H1 (cell line): ENCODE measurements at regions not wholly inside any gene's neighbourhood (a gene's known extent, or its start where the extent isn't known, plus 50 kb on each side); places are given as distances from the start of the nearest gene placed in this dataset.

Experiments
- CTCF ChIA-PET: fragments of 300-600 bp; sonication (Branson Sonifier 250); formaldehyde crosslinking; loops from one replicate; lab custom pipeline; 2021; ENCODE audit not compliant: partially characterized antibody; lab: Charles Lee
- POLR2A ChIA-PET: fragments of 300-600 bp; sonication (Branson Sonifier 250); formaldehyde crosslinking; loops from one replicate; lab custom pipeline; 2021; ENCODE audit warnings: inconsistent platforms; ENCODE audit not compliant: partially characterized antibody; lab: Charles Lee
- DNase-seq, 2 experiments: peaks; one replicate each; pipeline versions ENCODE4 v3.0.0 to v3.0.0-alpha.2; 2010 to 2022; ENCODE audit warnings: low spot score in 2 of 2, low read depth in 1 of 2, mixed read lengths in 1 of 2
- FAIRE-seq: peaks from 2 replicates; lab custom pipeline; 2011; peaks lifted over from hg19 to GRCh38; lab: Jason Lieb, UNC
- H2AFZ ChIP-seq: 2 replicates; pipeline ENCODE4 v1.8.1; 2012; ENCODE audit warnings: low read length, inconsistent platforms
- H2AK5ac ChIP-seq: 2 replicates; pipeline ENCODE4 v1.6.1; 2013; ENCODE audit warnings: low read depth, low read length
- H2BK120ac ChIP-seq: replicated peaks from 2 replicates; pipeline ENCODE3; 2013; ENCODE audit warnings: low read depth, low read length, inconsistent platforms
- H2BK12ac ChIP-seq: 2 replicates; pipeline ENCODE4 v1.6.1; 2013; ENCODE audit warnings: low read depth, low read length
- H2BK15ac ChIP-seq: 2 replicates; pipeline ENCODE4 v1.6.1; 2013; ENCODE audit warnings: low read length
- H2BK20ac ChIP-seq: 2 replicates; pipeline ENCODE4 v1.6.1; 2013; ENCODE audit warnings: low read length
- H2BK5ac ChIP-seq: 2 replicates; pipeline ENCODE4 v1.6.1; 2013; ENCODE audit warnings: low read depth, low read length
- H3K14ac ChIP-seq: 2 replicates; pipeline ENCODE4 v1.6.1; 2013; ENCODE audit warnings: inconsistent platforms; ENCODE audit not compliant: insufficient read length
- H3K18ac ChIP-seq: 2 replicates; pipeline ENCODE4 v1.6.1; 2013; ENCODE audit warnings: low read length; ENCODE audit errors: extremely low read depth
- H3K23ac ChIP-seq: 2 replicates; pipeline ENCODE4 v1.6.1; 2013; ENCODE audit warnings: inconsistent platforms; ENCODE audit not compliant: insufficient read length
- H3K23me2 ChIP-seq: 2 replicates; pipeline ENCODE4 v1.6.1; 2013; ENCODE audit warnings: low read depth, low read length
- H3K27ac ChIP-seq: 2 replicates; pipeline ENCODE4 v1.6.1; 2011; ENCODE audit warnings: low read depth, low read length, inconsistent platforms
- H3K27me3 ChIP-seq, 4 experiments: replicated peaks in 1 of 4; 1 replicate in 1 of 4; 2 replicates in 3 of 4; pipeline versions ENCODE4 v1.6.1 to v1.8.1; 2011 to 2013; ENCODE audit warnings: low read length in 3 of 4, mild to moderate bottlenecking in 3 of 4, inconsistent platforms in 2 of 4, mixed read lengths in 2 of 4, moderate library complexity in 1 of 4; ENCODE audit not compliant: control insufficient read depth in 3 of 4, insufficient read depth in 3 of 4; ENCODE audit errors: extremely low read depth in 1 of 4
- H3K36me3 ChIP-seq, 4 experiments: 2 replicates each; pipeline versions ENCODE4 v1.6.1 to v1.8.1; 2011 to 2013; ENCODE audit warnings: mild to moderate bottlenecking in 4 of 4, low read length in 3 of 4, moderate library complexity in 2 of 4, control low read depth in 1 of 4, inconsistent platforms in 1 of 4; ENCODE audit not compliant: insufficient read depth in 4 of 4, control insufficient read depth in 2 of 4
- H3K4ac ChIP-seq: replicated peaks from 2 replicates; pipeline ENCODE3; 2013; ENCODE audit warnings: low read length, low read depth, mixed read lengths, inconsistent platforms; ENCODE audit not compliant: insufficient read length
- H3K4me1 ChIP-seq, 4 experiments: replicated peaks in 1 of 4; 1 replicate in 1 of 4; 2 replicates in 3 of 4; pipeline versions ENCODE4 v1.6.1 to v1.8.1; 2011 to 2013; ENCODE audit warnings: low read length in 3 of 4, inconsistent platforms in 2 of 4, mixed read lengths in 1 of 4; ENCODE audit not compliant: insufficient read depth in 4 of 4, control insufficient read depth in 3 of 4
- H3K4me2 ChIP-seq, 2 experiments: 2 replicates each; pipeline versions ENCODE4 v1.6.1 to v1.8.1; 2011 to 2013; ENCODE audit warnings: low read depth in 2 of 2, low read length in 2 of 2, control low read depth in 1 of 2, inconsistent platforms in 1 of 2, mild to moderate bottlenecking in 1 of 2; ENCODE audit not compliant: insufficient read depth in 1 of 2
- H3K4me3 ChIP-seq, 4 experiments: fragments of 200-600, 300-600 bp in 1 of 4; sonication (generic), shearing (Covaris generic), sonication (Bioruptor Twin) in 1 of 4; 2 replicates each; pipeline versions ENCODE4 v1.5.1 to v1.8.1; 2011 to 2016; ENCODE audit warnings: low read length in 4 of 4, low read depth in 3 of 4, control low read depth in 2 of 4, inconsistent platforms in 2 of 4, mild to moderate bottlenecking in 2 of 4, mixed read lengths in 1 of 4, moderate library complexity in 1 of 4; ENCODE audit not compliant: insufficient read depth in 2 of 4; ENCODE audit errors: extremely low read depth in 1 of 4
- H3K56ac ChIP-seq: replicated peaks from 2 replicates; pipeline ENCODE3; 2013; ENCODE audit warnings: low read depth, mild to moderate bottlenecking, mixed read lengths, low read length, inconsistent platforms; ENCODE audit not compliant: insufficient read length
- H3K79me1 ChIP-seq: 2 replicates; pipeline ENCODE4 v1.6.1; 2013; ENCODE audit warnings: low read depth, low read length, control low read depth
- H3K79me2 ChIP-seq, 2 experiments: 2 replicates each; pipeline versions ENCODE4 v1.6.1 to v1.8.1; 2012 to 2013; ENCODE audit warnings: low read length in 2 of 2, mild to moderate bottlenecking in 2 of 2, inconsistent platforms in 1 of 2; ENCODE audit not compliant: insufficient read depth in 2 of 2, control insufficient read depth in 1 of 2
- H3K9ac ChIP-seq, 4 experiments: replicated peaks in 1 of 4; 1 replicate in 1 of 4; 2 replicates in 3 of 4; pipeline versions ENCODE4 v1.6.1 to v1.8.1; 2011 to 2013; ENCODE audit warnings: low read depth in 3 of 4, low read length in 3 of 4, control low read depth in 2 of 4, mild to moderate bottlenecking in 2 of 4, moderate library complexity in 2 of 4, inconsistent platforms in 1 of 4; ENCODE audit errors: extremely low read depth in 1 of 4
- H3K9me3 ChIP-seq, 2 experiments: 2 replicates each; pipeline versions ENCODE4 v1.6.1 to v1.8.1; 2012 to 2013; ENCODE audit warnings: mild to moderate bottlenecking in 2 of 2, moderate library complexity in 2 of 2, control low read depth in 1 of 2, inconsistent platforms in 1 of 2, low read depth in 1 of 2, low read length in 1 of 2, mixed read lengths in 1 of 2; ENCODE audit not compliant: insufficient read depth in 2 of 2
- H4K20me1 ChIP-seq, 2 experiments: replicated peaks in 1 of 2; 2 replicates each; pipeline versions ENCODE3 to v1.8.1; 2011 to 2013; ENCODE audit warnings: inconsistent platforms in 2 of 2, low read length in 2 of 2, mild to moderate bottlenecking in 1 of 2; ENCODE audit not compliant: insufficient read depth in 2 of 2, control insufficient read depth in 1 of 2
- H4K5ac ChIP-seq: 2 replicates; pipeline ENCODE4 v1.6.1; 2013; ENCODE audit warnings: low read length, low read depth, mixed read lengths, inconsistent platforms; ENCODE audit not compliant: insufficient read length
- H4K8ac ChIP-seq: 2 replicates; pipeline ENCODE4 v1.8.0; 2013; ENCODE audit warnings: mild to moderate bottlenecking, moderate library complexity, low read length, inconsistent platforms; ENCODE audit not compliant: insufficient read depth; ENCODE audit errors: extremely low read depth
- H4K91ac ChIP-seq: replicated peaks from 2 replicates; pipeline ENCODE3; 2013; ENCODE audit warnings: low read length, mixed read lengths, inconsistent platforms; ENCODE audit not compliant: insufficient read length
- EP300 ChIP-seq, 2 experiments: IDR thresholded peaks; 1 replicate in 1 of 2; 2 replicates in 1 of 2; pipeline ENCODE4 v1.6.1; 2011 to 2012; ENCODE audit warnings: low read depth in 2 of 2, low read length in 2 of 2, mild to moderate bottlenecking in 2 of 2, borderline replicate concordance in 1 of 2, inconsistent platforms in 1 of 2, moderate library complexity in 1 of 2
- HDAC6 ChIP-seq: IDR thresholded peaks from one replicate; pipeline ENCODE4 v1.7.1; 2012; ENCODE audit warnings: low read depth, mild to moderate bottlenecking, inconsistent platforms, low read length, moderate library complexity
- JUND ChIP-seq: IDR thresholded peaks from 2 replicates; pipeline ENCODE4 v1.6.1; 2011; ENCODE audit warnings: mild to moderate bottlenecking, improper control_type of control experiment, low read length
- MAFK ChIP-seq: IDR thresholded peaks from 2 replicates; pipeline ENCODE4 v1.6.1; 2012; ENCODE audit warnings: low read depth, mild to moderate bottlenecking, improper control_type of control experiment, low read length
- RFX5 ChIP-seq: IDR thresholded peaks from 2 replicates; pipeline ENCODE4 v1.6.1; 2011; ENCODE audit warnings: low read depth, low read length, improper control_type of control experiment, borderline replicate concordance
- SIX5 ChIP-seq: IDR thresholded peaks from 2 replicates; pipeline ENCODE4 v1.6.1; 2011; ENCODE audit warnings: mild to moderate bottlenecking, low read depth, low read length
- SP4 ChIP-seq: IDR thresholded peaks from 2 replicates; pipeline ENCODE4 v1.6.1; 2012; ENCODE audit warnings: low read length, inconsistent platforms
- SRF ChIP-seq: IDR thresholded peaks from 2 replicates; pipeline ENCODE4 v1.6.1; 2011; ENCODE audit warnings: mild to moderate bottlenecking, low read depth, low read length, moderate library complexity
- SUZ12 ChIP-seq: fragments of 200-600 bp; sonication (generic); IDR thresholded peaks from 2 replicates; pipeline ENCODE4 v1.6.1; 2012; ENCODE audit warnings: mild to moderate bottlenecking, inconsistent platforms, low read length, moderate library complexity, mixed read lengths
- TCF12 ChIP-seq: IDR thresholded peaks from 2 replicates; pipeline ENCODE4 v1.6.1; 2011; ENCODE audit warnings: low read depth, mild to moderate bottlenecking, low read length
- WGBS, 2 experiments: shearing (Covaris generic) in 1 of 2; methylation state at CpG; one replicate each; pipeline versions ENCODE4 v1.1.6 to v1.1.7; 2013 to 2015; ENCODE audit warnings: low lambda C conversion rate in 2 of 2, mixed read lengths in 2 of 2, inconsistent platforms in 1 of 2, low coverage in 1 of 2, missing lambda C conversion rate in 1 of 2; ENCODE audit not compliant: insufficient replicate concordance in 2 of 2, insufficient coverage in 1 of 2, insufficient read length in 1 of 2; ENCODE audit errors: extremely low coverage in 1 of 2, missing lambda C conversion rate in 1 of 2; 5-methylcytosine and 5-hydroxymethylcytosine counted together
- TF ChIP-seq, protein P1 (sequence below): IDR thresholded peaks from 2 replicates; pipeline ENCODE4 v1.6.1; 2012; ENCODE audit warnings: inconsistent platforms

DNA sequence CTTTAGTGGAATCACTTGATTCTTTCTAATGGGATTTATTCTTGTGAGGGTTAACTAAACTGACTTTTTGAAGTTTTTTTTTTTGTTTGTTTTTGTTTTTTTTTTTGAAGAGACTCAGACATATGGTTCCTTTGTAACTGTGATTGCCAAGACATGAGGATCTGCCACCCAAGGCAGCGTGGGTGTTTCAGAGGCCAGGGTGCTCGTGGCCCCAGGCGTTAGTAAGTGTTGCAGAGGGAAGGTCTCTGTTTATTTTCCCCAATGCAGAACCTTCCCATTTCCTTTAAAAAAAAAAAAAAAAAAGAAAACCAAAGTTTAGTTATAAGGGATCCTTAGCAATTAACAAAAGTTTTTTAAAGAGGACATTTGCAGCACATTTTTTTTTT lies 94.8 kb downstream of the CTTN start:
- TF ChIP-seq EP300 (IDR thresholded peaks at IDR 0.05; ENCODE audit: borderline replicate concordance in 1 of 2, low read depth in 2 of 2, low read length in 2 of 2): no peak
- TF ChIP-seq RFX5: no peak
- TF ChIP-seq TCF12: no peak
- no peak for TF ChIP-seq SRF
- TF ChIP-seq, protein P1, sequence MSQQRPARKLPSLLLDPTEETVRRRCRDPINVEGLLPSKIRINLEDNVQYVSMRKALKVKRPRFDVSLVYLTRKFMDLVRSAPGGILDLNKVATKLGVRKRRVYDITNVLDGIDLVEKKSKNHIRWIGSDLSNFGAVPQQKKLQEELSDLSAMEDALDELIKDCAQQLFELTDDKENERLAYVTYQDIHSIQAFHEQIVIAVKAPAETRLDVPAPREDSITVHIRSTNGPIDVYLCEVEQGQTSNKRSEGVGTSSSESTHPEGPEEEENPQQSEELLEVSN: no peak
- TF ChIP-seq SUZ12: no peak
- no peak for TF ChIP-seq SP4
- TF ChIP-seq HDAC6: no peak
- no peak for TF ChIP-seq MAFK
- TF ChIP-seq SIX5: no peak
- no peak for TF ChIP-seq JUND
- TF ChIP-seq, all 59 proteins: peak for 0
- no peaks in the 10 kb centered on the region for H3K79me1 ChIP-seq
- no peaks in the 10 kb centered on the region for H3K79me2 ChIP-seq
- ChIA-PET CTCF (interaction anchor here (0.6 to 1.4 kb wide), 6 partner anchors 11 to 570 kb away, joined by 3 to 4 read pairs (median 3); no protein-coding TSS in a partner anchor), POLR2A (interaction anchor here (0.6 kb wide), 1 partner anchor 221 kb away, joined by 4 read pairs; no protein-coding TSS in a partner anchor)
- H3K4me2 ChIP-seq: no peak overlapping the region
- H3K4me1 ChIP-seq: no peaks in the 10 kb centered on the region
- H3K23me2 ChIP-seq: no peaks in the 10 kb centered on the region
- H3K56ac ChIP-seq: no peak overlapping the region
- no peaks in the 10 kb centered on the region; a peak in 1 of 7 replicates for H3K27me3 ChIP-seq
- no peaks in the 10 kb centered on the region for H4K20me1 ChIP-seq
- H2BK20ac ChIP-seq: no peak overlapping the region
- no peak overlapping the region for H3K27ac ChIP-seq
- no peak overlapping the region for H4K5ac ChIP-seq
- H2BK15ac ChIP-seq: no peak overlapping the region
- FAIRE-seq (no peak), DNase-seq (no peak)
- H3K36me3 ChIP-seq: peaks cover 0 to 11% (median 0%) of the 10 kb centered on the region in 4 experiments; a peak in 3 of 8 replicates
- H3K9ac ChIP-seq: no peak overlapping the region
- no peak overlapping the region for H4K91ac ChIP-seq
- no peak overlapping the region for H2AFZ ChIP-seq
- no peak overlapping the region; the same call in 1 of the 2 replicates for H4K8ac ChIP-seq
- no peak overlapping the region for H3K4me3 ChIP-seq
- H3K4ac ChIP-seq: no peak overlapping the region
- peaks cover 19 to 20% of the 10 kb centered on the region in 2 experiments; a peak in 3 of 4 replicates for H3K9me3 ChIP-seq
- H2BK120ac ChIP-seq: no peak overlapping the region
- no peak overlapping the region for H2BK5ac ChIP-seq
- H2AK5ac ChIP-seq: no peak overlapping the region
- no peak overlapping the region for H3K14ac ChIP-seq
- H3K23ac ChIP-seq: no peak overlapping the region
- no peak overlapping the region for H3K18ac ChIP-seq
- 79% methylated on average over 3 of the region's 3 CpGs; no CpG with 5 or more reads in 1 of the 2 experiments for WGBS, 2 experiments
- H2BK12ac ChIP-seq: no peak overlapping the region
